HepG2 (cell line): ENCODE measurements at regions not wholly inside any gene's neighbourhood (a gene's known extent, or its start where the extent isn't known, plus 50 kb on each side); places are given as distances from the start of the nearest gene placed in this dataset.

ENCODE experiments used
- ATAC-seq: fragments of 200-7000 bp; cut with Tn5 transposase; 3 replicates; pipeline ENCODE4 v1.9.1; 2020; ENCODE audit warnings: mild to moderate bottlenecking, moderate library complexity
- BruUV-seq: library from RNA; stranded (reverse); fragments of 400-500 nt; replicated peaks from 2 replicates; lab custom pipeline; 2021; lab: Mats Ljungman, UMichigan
- CTCF ChIA-PET: fragments of 300-600 bp; formaldehyde crosslinking; extraction: SDS; loops from one replicate; lab custom pipeline; 2021; ENCODE audit warnings: low total read pairs, inconsistent platforms, low intra/inter-chr PET ratio; lab: Yijun Ruan, JAX
- POLR2A ChIA-PET: fragments of 350-600 bp; sonication (Branson Sonifier 250); formaldehyde crosslinking; loops from one replicate; lab custom pipeline; 2020; ENCODE audit warnings: antibody characterized with exemption, inconsistent platforms; lab: Yijun Ruan, JAX
- DNase-seq: peaks from one replicate; pipeline ENCODE4 v3.0.0-alpha.2; 2015; ENCODE audit warnings: low spot score
- FAIRE-seq: peaks from 3 replicates; lab custom pipeline; 2011; peaks lifted over from hg19 to GRCh38; lab: Jason Lieb, UNC
- H2AFZ ChIP-seq: one replicate; pipeline ENCODE4 v1.6.1; 2011; ENCODE audit warnings: low read length, inconsistent platforms
- H3K27ac ChIP-seq: fragments of 300-600 bp; 3 replicates; pipeline ENCODE4 v1.8.0; 2011; ENCODE audit warnings: mixed run types, mild to moderate bottlenecking, mixed read lengths, low read length, inconsistent platforms; ENCODE audit not compliant: insufficient read depth; ENCODE audit errors: extremely low read length
- H3K27me3 ChIP-seq, 2 experiments: fragments of 200-600 bp in 1 of 2; 2 replicates in 1 of 2; 3 replicates in 1 of 2; pipeline versions ENCODE4 v1.6.0 to v1.8.0; 2011; ENCODE audit warnings: low read length in 2 of 2, mild to moderate bottlenecking in 2 of 2, moderate library complexity in 2 of 2, inconsistent platforms in 1 of 2; ENCODE audit not compliant: insufficient read depth in 2 of 2, control insufficient read depth in 1 of 2
- H3K36me3 ChIP-seq, 2 experiments: fragments of 200-600 bp in 1 of 2; replicated peaks in 1 of 2; 2 replicates in 1 of 2; 3 replicates in 1 of 2; pipeline versions ENCODE4 v1.5.1 to v1.8.0; 2011; ENCODE audit warnings: low read length in 2 of 2, inconsistent platforms in 1 of 2; ENCODE audit not compliant: insufficient read depth in 2 of 2, control insufficient read depth in 1 of 2
- H3K4me1 ChIP-seq: 2 replicates; pipeline ENCODE4 v1.5.1; 2012; ENCODE audit warnings: low read length, inconsistent platforms; ENCODE audit not compliant: insufficient read depth
- H3K4me2 ChIP-seq: 2 replicates; pipeline ENCODE4 v1.6.0; 2011; ENCODE audit warnings: low read depth, low read length, inconsistent platforms
- H3K4me3 ChIP-seq, 3 experiments: fragments of 200-600 bp in 1 of 3; sonication (generic), shearing (Covaris generic) in 1 of 3; replicated peaks in 1 of 3; 2 replicates each; pipeline ENCODE4 v1.5.1; 2011 to 2016; ENCODE audit warnings: low read length in 3 of 3, inconsistent platforms in 2 of 3, low read depth in 2 of 3, mild to moderate bottlenecking in 2 of 3, control low read depth in 1 of 3, mixed read lengths in 1 of 3; ENCODE audit not compliant: insufficient read depth in 1 of 3
- H3K79me2 ChIP-seq: one replicate; pipeline ENCODE4 v1.6.1; 2011; ENCODE audit warnings: low read length, inconsistent platforms; ENCODE audit not compliant: insufficient read depth
- H3K9ac ChIP-seq: 2 replicates; pipeline ENCODE4 v1.6.0; 2011; ENCODE audit warnings: mild to moderate bottlenecking, low read depth, low read length, inconsistent platforms; ENCODE audit not compliant: insufficient read depth
- H3K9me3 ChIP-seq: 2 replicates; pipeline ENCODE4 v1.5.1; 2012; ENCODE audit warnings: mild to moderate bottlenecking, low read length
- H4K20me1 ChIP-seq: 2 replicates; pipeline ENCODE4 v1.6.0; 2011; ENCODE audit warnings: inconsistent platforms, mild to moderate bottlenecking, low read length, moderate library complexity; ENCODE audit not compliant: insufficient read depth
- ARNT ChIP-seq: fragments of 450-650 bp; IDR thresholded peaks from 2 replicates; pipeline ENCODE4 v1.6.1; 2017
- ATF1 ChIP-seq: IDR thresholded peaks from 2 replicates; pipeline ENCODE4 v1.6.1; 2016; ENCODE audit warnings: mild to moderate bottlenecking, control low read depth
- FOXA3 ChIP-seq: IDR thresholded peaks from 2 replicates; pipeline ENCODE4 v1.6.1; 2016; ENCODE audit warnings: missing genetic modification reagents, missing compliant biosample characterization
- FOXC1 ChIP-seq: sonication (generic); formaldehyde crosslinking; IDR thresholded peaks from 2 replicates; pipeline ENCODE4 v1.8.0; 2022; ENCODE audit warnings: mild to moderate bottlenecking, missing genetic modification reagents, borderline replicate concordance
- JUND ChIP-seq: sonication (generic); formaldehyde crosslinking; IDR thresholded peaks from 2 replicates; pipeline ENCODE4 v1.8.0; 2022; ENCODE audit warnings: mild to moderate bottlenecking, missing genetic modification reagents
- KDM2A ChIP-seq: sonication (generic); formaldehyde crosslinking; IDR thresholded peaks from 2 replicates; pipeline ENCODE4 v1.4.0; 2020; ENCODE audit warnings: low read depth, missing genetic modification reagents, borderline replicate concordance
- KLF9 ChIP-seq: IDR thresholded peaks from 2 replicates; pipeline ENCODE4 v1.6.1; 2016; ENCODE audit warnings: low read depth
- LRRFIP1 ChIP-seq: sonication (generic); formaldehyde crosslinking; conservative IDR thresholded peaks from 2 replicates; pipeline ENCODE4 v1.4.0; 2020; ENCODE audit warnings: missing genetic modification reagents
- NCOR1 ChIP-seq: fragments of 200-600 bp; sonication (generic); IDR thresholded peaks from 2 replicates; pipeline ENCODE4 v1.7.0; 2017; ENCODE audit warnings: antibody characterized with exemption, low read length, borderline replicate concordance
- POGZ ChIP-seq: sonication (generic); formaldehyde crosslinking; IDR thresholded peaks from 2 replicates; pipeline ENCODE4 v1.4.0; 2020; ENCODE audit warnings: mild to moderate bottlenecking, missing genetic modification reagents
- ZFP36 ChIP-seq: fragments of 150-350 bp; IDR thresholded peaks from 2 replicates; pipeline ENCODE4 v1.6.1; 2018; ENCODE audit warnings: borderline replicate concordance, low read length, low read depth; ENCODE audit not compliant: partially characterized antibody
- ZFP62 ChIP-seq: sonication (generic); formaldehyde crosslinking; IDR thresholded peaks from 2 replicates; pipeline ENCODE4 v1.4.0; 2020; ENCODE audit warnings: missing genetic modification reagents
- ZMYM3 ChIP-seq: sonication (generic); formaldehyde crosslinking; IDR thresholded peaks from 2 replicates; pipeline ENCODE4 v1.5.1; 2020; ENCODE audit warnings: mild to moderate bottlenecking, missing genetic modification reagents
- ZNF251 ChIP-seq: sonication (generic); formaldehyde crosslinking; IDR thresholded peaks from 2 replicates; pipeline ENCODE4 v1.9.0; 2021; ENCODE audit warnings: mild to moderate bottlenecking, missing genetic modification reagents
- ZNF253 ChIP-seq: sonication (generic); formaldehyde crosslinking; IDR thresholded peaks from 2 replicates; pipeline ENCODE4 v1.8.0; 2022; ENCODE audit warnings: mild to moderate bottlenecking, missing genetic modification reagents, borderline replicate concordance
- ZNF570 ChIP-seq: sonication (generic); formaldehyde crosslinking; IDR thresholded peaks from 2 replicates; pipeline ENCODE4 v1.4.0; 2020; ENCODE audit warnings: mild to moderate bottlenecking, missing genetic modification reagents, borderline replicate concordance
- ZNF782 ChIP-seq: sonication (generic); formaldehyde crosslinking; IDR thresholded peaks from 2 replicates; pipeline ENCODE4 v1.4.0; 2020; ENCODE audit warnings: missing genetic modification reagents, mild to moderate bottlenecking, borderline replicate concordance
- WGBS: methylation state at CpG from one replicate; pipeline ENCODE4 v1.1.6; 2017; ENCODE audit warnings: low lambda C conversion rate; 5-methylcytosine and 5-hydroxymethylcytosine counted together
- in situ Hi-C: cut with HindIII; loops from 2 replicates; pipeline ENCODE4 v1.10.0; 2017; ENCODE audit warnings: low pct_unique_long_range_greater_than_20kb; ENCODE audit not compliant: extremely low pct_ligation_motif_present
- intact Hi-C: fragments of 100-400 bp; cut with micrococcal nuclease; formaldehyde crosslinking; loops from one replicate; pipeline ENCODE4 v1.10.0; 2022; ENCODE audit not compliant: unreplicated experiment
- TF ChIP-seq, protein P1 (sequence below): sonication (generic); formaldehyde crosslinking; IDR thresholded peaks from 2 replicates; pipeline ENCODE4 v1.8.1; 2022; ENCODE audit warnings: mild to moderate bottlenecking, missing genetic modification reagents

- TF ChIP-seq LRRFIP1 (CRISPR knock-in tag) = no peak
Observed at GRCh38 chr5:99449786-99450185, 521.0 kb upstream of the CHD1 start (continued).

GRCh38 chr5:99445805-99446204, 517.0 kb upstream of the CHD1 start:
- no peaks in the 10 kb centered on the region for H3K27me3 ChIP-seq
- H3K4me2 ChIP-seq = no peak overlapping the region
- H3K36me3 ChIP-seq = no peaks in the 10 kb centered on the region
- no peak for DNase-seq
- FAIRE-seq = no peak
- H3K9ac ChIP-seq = no peak overlapping the region
- BruUV-seq = no TSS peak
- H3K79me2 ChIP-seq = no peaks in the 10 kb centered on the region
- no peaks in the 10 kb centered on the region for H4K20me1 ChIP-seq
- in situ Hi-C loops (no loop called here), intact Hi-C loops (no loop called here)
- no peak overlapping the region for H3K27ac ChIP-seq
- 0% methylated on average over 1 of the region's 1 CpG for WGBS
- no peak overlapping the region for H2AFZ ChIP-seq
- H3K4me1 ChIP-seq = no peaks in the 10 kb centered on the region
- TF ChIP-seq ZNF251 (CRISPR knock-in tag) (no peak), KDM2A (CRISPR knock-in tag) (no peak), ZNF253 (CRISPR knock-in tag) (no peak), KLF9 (no peak), ZFP36 (no peak), POGZ (no peak), ARNT (no peak), NCOR1 (no peak), ZNF782 (CRISPR knock-in tag) (no peak), ZMYM3 (CRISPR knock-in tag) (no peak), ZFP62 (no peak), ZNF570 (CRISPR knock-in tag) (no peak), FOXC1 (CRISPR knock-in tag) (no peak), ATF1 (CRISPR knock-in tag) (no peak), FOXA3 (no peak), JUND (CRISPR knock-in tag) (no peak)
- TF ChIP-seq, protein P1, sequence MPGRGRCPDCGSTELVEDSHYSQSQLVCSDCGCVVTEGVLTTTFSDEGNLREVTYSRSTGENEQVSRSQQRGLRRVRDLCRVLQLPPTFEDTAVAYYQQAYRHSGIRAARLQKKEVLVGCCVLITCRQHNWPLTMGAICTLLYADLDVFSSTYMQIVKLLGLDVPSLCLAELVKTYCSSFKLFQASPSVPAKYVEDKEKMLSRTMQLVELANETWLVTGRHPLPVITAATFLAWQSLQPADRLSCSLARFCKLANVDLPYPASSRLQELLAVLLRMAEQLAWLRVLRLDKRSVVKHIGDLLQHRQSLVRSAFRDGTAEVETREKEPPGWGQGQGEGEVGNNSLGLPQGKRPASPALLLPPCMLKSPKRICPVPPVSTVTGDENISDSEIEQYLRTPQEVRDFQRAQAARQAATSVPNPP = no peak
- ChIA-PET CTCF (no interaction called here), POLR2A (no interaction called here)
- H3K9me3 ChIP-seq = no peaks in the 10 kb centered on the region
- no peak overlapping the region for H3K4me3 ChIP-seq
- ATAC-seq = no peak
